Body of pancreas (tissue), 4 donors: ENCODE measurements at regions not wholly inside any gene's neighbourhood (a gene's known extent, or its start where the extent isn't known, plus 50 kb on each side); places are given as distances from the start of the nearest gene placed in this dataset.

ENCODE experiments used
- CTCF ChIP-seq, 7 experiments: fragments of 450-650 bp in 4 of 7; fragments of 200-600 bp in 3 of 7; sonication (generic) in 3 of 7; IDR thresholded peaks; one replicate each; pipeline ENCODE4 v1.5.1; 2016 to 2019; ENCODE audit warnings: antibody characterized with exemption in 7 of 7
- POLR2A ChIP-seq, 3 donors: fragments of 450-650 bp; IDR thresholded peaks; one replicate each; pipeline ENCODE4 v1.6.1; 2016; ENCODE audit warnings: antibody characterized with exemption in 3 of 3, mild to moderate bottlenecking in 2 of 3

- TF ChIP-seq CTCF (IDR thresholded peaks at IDR 0.05) (no peak), POLR2A (IDR thresholded peaks at IDR 0.05) (no peak)
These were observed 106.0 kb downstream of the VEGFA start for GRCh38 chr6:43875849-43876572.
